ENCODE measurements at regions not wholly inside any gene's neighbourhood (a gene's known extent, or its start where the extent isn't known, plus 50 kb on each side); places are given as distances from the start of the nearest gene placed in this dataset.

GRCh38 chr10:44566786-44567185 lies 181.9 kb upstream of the CXCL12 start:
- Mint-ChIP-seq H3K27ac (ENCODE audit: low read depth, unreplicated experiment) (no peak overlapping the region), H3K9me3 (ENCODE audit: unreplicated experiment) (no peaks in the 10 kb centered on the region), H3K4me1 (ENCODE audit: insufficient read depth, unreplicated experiment) (peaks cover 11% of the 10 kb centered on the region), H3K36me3 (ENCODE audit: insufficient read depth, unreplicated experiment) (no peaks in the 10 kb centered on the region), H3K4me3 (ENCODE audit: unreplicated experiment) (no peak overlapping the region), H3K27me3 (ENCODE audit: insufficient read depth, unreplicated experiment) (peaks cover 3% of the 10 kb centered on the region)
- ChIA-PET CTCF (no interaction called here), POLR2A (no interaction called here)
- DNase-seq (ENCODE audit: unreplicated experiment) = no peak
- TF ChIP-seq CTCF (IDR thresholded peaks at IDR 0.05; ENCODE audit: unreplicated experiment) = no peak
- no TSS peak for BruUV-seq (replicated peaks)
- intact Hi-C loops (cut with micrococcal nuclease) = no loop called here

- ChIA-PET CTCF (no interaction called here), POLR2A (no interaction called here)
- intact Hi-C loops (cut with micrococcal nuclease) = no loop called here
- peak; percentile 17 for DNase-seq (ENCODE audit: unreplicated experiment)
- BruUV-seq (replicated peaks) = no TSS peak
- Mint-ChIP-seq H3K36me3 (ENCODE audit: insufficient read depth, unreplicated experiment) (no peaks in the 10 kb centered on the region), H3K4me1 (ENCODE audit: insufficient read depth, unreplicated experiment) (peaks cover 11% of the 10 kb centered on the region), H3K9me3 (ENCODE audit: unreplicated experiment) (no peaks in the 10 kb centered on the region), H3K27me3 (ENCODE audit: insufficient read depth, unreplicated experiment) (no peaks in the 10 kb centered on the region), H3K27ac (ENCODE audit: low read depth, unreplicated experiment) (no peak overlapping the region), H3K4me3 (ENCODE audit: unreplicated experiment) (no peak overlapping the region)
- no peak for TF ChIP-seq CTCF (IDR thresholded peaks at IDR 0.05; ENCODE audit: unreplicated experiment)
These were observed 182.6 kb upstream of the CXCL12 start for GRCh38 chr10:44567471-44567870.

GRCh38 chr10:44569193-44570091 lies 184.5 kb upstream of the CXCL12 start:
- peaks cover 11% of the 10 kb centered on the region for H3K4me1 Mint-ChIP-seq (ENCODE audit: insufficient read depth, unreplicated experiment)
- TF ChIP-seq CTCF (IDR thresholded peaks at IDR 0.05; ENCODE audit: unreplicated experiment) = no peak
- CTCF ChIA-PET = interaction anchor here (0.5 kb wide), 1 partner anchor 172 kb away, joined by 3 read pairs; no protein-coding TSS in a partner anchor
- peak overlapping the region; percentile 18 for H3K27ac Mint-ChIP-seq (ENCODE audit: low read depth, unreplicated experiment)
- no peaks in the 10 kb centered on the region for H3K9me3 Mint-ChIP-seq (ENCODE audit: unreplicated experiment)
- H3K4me3 Mint-ChIP-seq (ENCODE audit: unreplicated experiment) = no peak overlapping the region
- peak; percentile 50 for DNase-seq (ENCODE audit: unreplicated experiment)
- intact Hi-C loops (cut with micrococcal nuclease) = no loop called here
- POLR2A ChIA-PET = no interaction called here
- H3K36me3 Mint-ChIP-seq (ENCODE audit: insufficient read depth, unreplicated experiment) = no peaks in the 10 kb centered on the region
- no peaks in the 10 kb centered on the region for H3K27me3 Mint-ChIP-seq (ENCODE audit: insufficient read depth, unreplicated experiment)
- no TSS peak for BruUV-seq (replicated peaks)

DNA sequence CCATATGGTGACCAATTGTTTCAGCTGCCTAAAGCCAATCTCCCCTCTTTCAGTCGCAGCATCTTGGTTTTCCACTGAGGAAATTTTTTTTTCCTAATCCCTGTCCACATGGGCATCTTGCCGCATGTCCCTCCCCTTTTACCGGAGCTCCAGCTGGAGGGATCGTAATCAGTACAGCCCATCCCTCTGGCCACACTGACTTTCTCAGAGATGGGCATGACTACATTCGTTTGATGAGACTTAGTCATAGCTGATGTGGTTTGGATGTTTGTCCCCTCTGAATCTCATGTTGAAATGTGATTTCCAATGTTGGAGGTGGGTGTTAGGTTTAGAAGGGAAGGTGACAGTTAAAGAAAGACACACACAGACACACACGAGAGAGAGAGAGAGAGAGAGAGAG lies 186.8 kb upstream of the CXCL12 start:
- H3K36me3 Mint-ChIP-seq (ENCODE audit: insufficient read depth, unreplicated experiment) = no peaks in the 10 kb centered on the region
- H3K4me1 Mint-ChIP-seq (ENCODE audit: insufficient read depth, unreplicated experiment) = peaks cover 11% of the 10 kb centered on the region
- ChIA-PET POLR2A (no interaction called here), CTCF (interaction anchor here (0.7 kb wide), 1 partner anchor 1083 kb away, joined by 3 read pairs; no protein-coding TSS in a partner anchor)
- H3K27me3 Mint-ChIP-seq (ENCODE audit: insufficient read depth, unreplicated experiment) = no peaks in the 10 kb centered on the region
- intact Hi-C loops (cut with micrococcal nuclease) = no loop called here
- H3K9me3 Mint-ChIP-seq (ENCODE audit: unreplicated experiment) = no peaks in the 10 kb centered on the region
- TF ChIP-seq CTCF (IDR thresholded peaks at IDR 0.05; ENCODE audit: unreplicated experiment) = no peak
- no TSS peak for BruUV-seq (replicated peaks)
- no peak overlapping the region for H3K27ac Mint-ChIP-seq (ENCODE audit: low read depth, unreplicated experiment)
- DNase-seq (ENCODE audit: unreplicated experiment) = peak; percentile 9
- H3K4me3 Mint-ChIP-seq (ENCODE audit: unreplicated experiment) = no peak overlapping the region

Measured in MCF 10A (cell line).